CD14-positive monocyte (primary cell): ENCODE measurements at regions not wholly inside any gene's neighbourhood (a gene's known extent, or its start where the extent isn't known, plus 50 kb on each side); places are given as distances from the start of the nearest gene placed in this dataset.
"Not testable (repeated sequence)": the region's sequence is repeated elsewhere in the genome, so short reads cannot be mapped to it uniquely, and the experiment has no call there.

Experiments used
- DNase-seq, 3 donors: peaks; one replicate each; pipeline ENCODE4 v3.0.0-alpha.2; 2011 to 2022
- H2AFZ ChIP-seq: 2 replicates; pipeline ENCODE4 v1.6.0; 2012; ENCODE audit warnings: mild to moderate bottlenecking, low read depth, low read length, inconsistent platforms; ENCODE audit not compliant: insufficient read depth, poor library complexity, severe bottlenecking
- H3K27ac ChIP-seq, 2 donors: 1 replicate in 1 of 2; 2 replicates in 1 of 2; pipeline ENCODE4 v1.5.1; 2012 to 2013; ENCODE audit warnings: low read length in 2 of 2, control low read depth in 1 of 2, inconsistent platforms in 1 of 2, low read depth in 1 of 2, mild to moderate bottlenecking in 1 of 2
- H3K27me3 ChIP-seq, 2 donors: one replicate each; pipeline versions ENCODE4 v1.6.0 to v1.6.1; 2011 to 2013; ENCODE audit warnings: low read length in 2 of 2; ENCODE audit not compliant: control insufficient read depth in 2 of 2, insufficient read depth in 2 of 2
- H3K36me3 ChIP-seq, 2 donors: replicated peaks in 1 of 2; 1 replicate in 1 of 2; 2 replicates in 1 of 2; pipeline versions ENCODE4 v1.5.1 to v1.6.1; 2012 to 2013; ENCODE audit warnings: low read length in 2 of 2, control low read depth in 1 of 2, inconsistent platforms in 1 of 2, mild to moderate bottlenecking in 1 of 2; ENCODE audit not compliant: insufficient read depth in 2 of 2, control insufficient read depth in 1 of 2
- H3K4me1 ChIP-seq, 2 donors: 1 replicate in 1 of 2; 2 replicates in 1 of 2; pipeline versions ENCODE4 v1.5.1 to v1.6.1; 2012 to 2013; ENCODE audit warnings: low read length in 2 of 2, control low read depth in 1 of 2, inconsistent platforms in 1 of 2, mild to moderate bottlenecking in 1 of 2, moderate library complexity in 1 of 2; ENCODE audit not compliant: insufficient read depth in 2 of 2, control insufficient read depth in 1 of 2
- H3K4me2 ChIP-seq: replicated peaks from 2 replicates; pipeline ENCODE3; 2012; ENCODE audit warnings: low read length, moderate library complexity, mild to moderate bottlenecking; ENCODE audit not compliant: poor library complexity, severe bottlenecking; ENCODE audit errors: extremely low read depth
- H3K4me3 ChIP-seq, 3 experiments: fragments of 200-600 bp in 1 of 3; sonication (generic) in 1 of 3; replicated peaks in 1 of 3; 1 replicate in 2 of 3; 2 replicates in 1 of 3; pipeline ENCODE4 v1.5.1; 2011 to 2013; ENCODE audit warnings: low read length in 3 of 3, mild to moderate bottlenecking in 3 of 3, control low read depth in 2 of 3, low read depth in 2 of 3, inconsistent platforms in 1 of 3, moderate library complexity in 1 of 3
- H3K79me2 ChIP-seq: 2 replicates; pipeline ENCODE4 v1.6.0; 2012; ENCODE audit warnings: mild to moderate bottlenecking, control low read depth, inconsistent platforms, low read length, moderate library complexity; ENCODE audit not compliant: insufficient read depth
- H3K9ac ChIP-seq: 2 replicates; pipeline ENCODE4 v1.6.0; 2017; ENCODE audit warnings: low read length, mild to moderate bottlenecking; ENCODE audit not compliant: insufficient read depth, poor library complexity, severe bottlenecking
- H3K9me3 ChIP-seq, 2 donors: replicated peaks in 1 of 2; 1 replicate in 1 of 2; 2 replicates in 1 of 2; pipeline versions ENCODE4 v1.5.1 to v1.6.1; 2012 to 2013; ENCODE audit warnings: low read length in 2 of 2, control low read depth in 1 of 2; ENCODE audit not compliant: control insufficient read depth in 1 of 2, insufficient read depth in 1 of 2
- H4K20me1 ChIP-seq: 2 replicates; pipeline ENCODE4 v1.6.0; 2012; ENCODE audit warnings: mild to moderate bottlenecking, low read length, control low read depth, moderate library complexity; ENCODE audit not compliant: insufficient read depth
- H3K27ac Mint-ChIP-seq, 7 donors: one replicate each; pipeline ENCODE4 v1.8.0; 2020; ENCODE audit warnings: mild to moderate bottlenecking in 7 of 7, mixed read lengths in 7 of 7, moderate library complexity in 6 of 7, inconsistent platforms in 2 of 7
- H3K27me3 Mint-ChIP-seq, 3 donors: one replicate each; pipeline ENCODE4 v1.8.0; 2021 to 2022; ENCODE audit warnings: low read depth in 3 of 3, mild to moderate bottlenecking in 3 of 3, mixed read lengths in 3 of 3, moderate library complexity in 3 of 3, inconsistent platforms in 1 of 3
- H3K36me3 Mint-ChIP-seq, 2 donors: one replicate each; pipeline ENCODE4 v1.8.0; 2020; ENCODE audit warnings: mixed read lengths in 2 of 2, inconsistent platforms in 1 of 2, mild to moderate bottlenecking in 1 of 2
- H3K4me1 Mint-ChIP-seq: one replicate; pipeline ENCODE4 v1.8.0; 2020; ENCODE audit warnings: mild to moderate bottlenecking, mixed read lengths
- H3K4me3 Mint-ChIP-seq, 2 donors: one replicate each; pipeline ENCODE4 v1.8.0; 2020; ENCODE audit warnings: mild to moderate bottlenecking in 2 of 2, mixed read lengths in 2 of 2, moderate library complexity in 1 of 2
- H3K9me3 Mint-ChIP-seq, 7 donors: one replicate each; pipeline ENCODE4 v1.8.0; 2020 to 2022; ENCODE audit warnings: mixed read lengths in 7 of 7, mild to moderate bottlenecking in 6 of 7, moderate library complexity in 6 of 7, inconsistent platforms in 2 of 7
- CTCF ChIP-seq: fragments of 200-600 bp; IDR thresholded peaks from one replicate; pipeline ENCODE4 v1.8.0; 2022; ENCODE audit warnings: antibody characterized with exemption, mild to moderate bottlenecking
- WGBS: methylation state at CpG from one replicate; pipeline ENCODE4 v1.1.5; 2013; ENCODE audit warnings: missing lambda C conversion rate; ENCODE audit not compliant: insufficient coverage; 5-methylcytosine and 5-hydroxymethylcytosine counted together
- intact Hi-C, 2 donors: fragments of 100-400 bp; cut with micrococcal nuclease; formaldehyde crosslinking; loops; one replicate each; pipeline versions ENCODE4 v1.15.0 to v1.15.1; 2023

GRCh38 chr7:27438881-27439589 is 196.4 kb downstream of the EVX1 start:
- Histone ChIP-seq H3K79me2 (no peaks in the 10 kb centered on the region), H3K4me3 (no peak overlapping the region), H4K20me1 (no peaks in the 10 kb centered on the region), H3K4me2 (no peak overlapping the region), H3K9ac (no peak overlapping the region), H3K27ac (no peak overlapping the region), H3K36me3 (no peaks in the 10 kb centered on the region), H3K27me3 (peaks cover 0 to 5% of the 10 kb centered on the region in 2 donors), H3K9me3 (no peaks in the 10 kb centered on the region), H2AFZ (no peak overlapping the region), H3K4me1 (no peaks in the 10 kb centered on the region)
- Mint-ChIP-seq H3K9me3 (peaks cover 0 to 1% (median 0%) of the 10 kb centered on the region in 7 donors), H3K27me3 (peaks cover 4 to 7% (median 6%) of the 10 kb centered on the region in 3 donors), H3K36me3 (no peaks in the 10 kb centered on the region), H3K27ac (no peak overlapping the region), H3K4me3 (no peak overlapping the region), H3K4me1 (no peaks in the 10 kb centered on the region)
- no peak for DNase-seq
- TF ChIP-seq CTCF, result no peak
- intact Hi-C loops, result no loop called here
- no CpG with 5 or more reads among the region's 6 CpGs for whole genome bisulfite sequencing

- H3K4me2 ChIP-seq, result no peak overlapping the region
- DNase-seq, result peak in 1 of 3 donors; percentile 7
- Mint-ChIP-seq H3K4me1 (no peaks in the 10 kb centered on the region), H3K27ac (no peak overlapping the region), H3K9me3 (peaks cover 0 to 2% (median 0%) of the 10 kb centered on the region in 7 donors), H3K36me3 (no peaks in the 10 kb centered on the region), H3K27me3 (peaks cover 3 to 11% (median 7%) of the 10 kb centered on the region in 3 donors), H3K4me3 (no peak overlapping the region)
- no peaks in the 10 kb centered on the region for H3K79me2 ChIP-seq
- no peaks in the 10 kb centered on the region for H3K9me3 ChIP-seq
- no peak overlapping the region for H3K27ac ChIP-seq
- H2AFZ ChIP-seq, result no peak overlapping the region
- no peaks in the 10 kb centered on the region for H3K36me3 ChIP-seq
- H3K9ac ChIP-seq, result no peak overlapping the region
- no peak for TF ChIP-seq CTCF
- H3K4me1 ChIP-seq, result no peaks in the 10 kb centered on the region
- no peaks in the 10 kb centered on the region for H4K20me1 ChIP-seq
- no peak overlapping the region for H3K4me3 ChIP-seq
- intact Hi-C loops, result no loop called here
- H3K27me3 ChIP-seq, result peaks cover 0 to 5% of the 10 kb centered on the region in 2 donors
Observed at GRCh38 chr7:27442455-27442854, 199.9 kb downstream of the EVX1 start.

- H3K27ac Mint-ChIP-seq, H3K4me2 ChIP-seq, H3K36me3 Mint-ChIP-seq, H2AFZ ChIP-seq, H3K4me1 Mint-ChIP-seq, intact Hi-C loops, DNase-seq, H3K4me1 ChIP-seq, H3K27ac ChIP-seq, H4K20me1 ChIP-seq, H3K36me3 ChIP-seq, H3K4me3 Mint-ChIP-seq, H3K79me2 ChIP-seq, H3K4me3 ChIP-seq, H3K9ac ChIP-seq, H3K9me3 Mint-ChIP-seq, H3K9me3 ChIP-seq: not testable (repeated sequence)
- peaks cover 15 to 22% (median 20%) of the 10 kb centered on the region in 3 donors for H3K27me3 Mint-ChIP-seq
- H3K27me3 ChIP-seq, result peaks cover 5 to 12% of the 10 kb centered on the region in 2 donors
- WGBS, result 72% methylated on average over 7 of the region's 8 CpGs
Observed at GRCh38 chr7:27449046-27449445, 206.4 kb downstream of the EVX1 start.
